ENCODE measurements at regions not wholly inside any gene's neighbourhood (a gene's known extent, or its start where the extent isn't known, plus 50 kb on each side); places are given as distances from the start of the nearest gene placed in this dataset.

GRCh38 chr5:54821445-54822323 lies 163.7 kb downstream of the ESM1 start:
- Histone ChIP-seq H3K27me3 (ENCODE audit: control insufficient read depth, insufficient read depth, low read length) (no peaks in the 10 kb centered on the region), H3K36me3 (ENCODE audit: control insufficient read depth, insufficient read depth, low read length) (no peaks in the 10 kb centered on the region), H3K27ac (ENCODE audit: low read length) (no peak overlapping the region), H3K4me1 (ENCODE audit: control insufficient read depth, insufficient read depth, low read length) (no peaks in the 10 kb centered on the region), H3K9me3 (ENCODE audit: control insufficient read depth, low read depth, low read length) (no peaks in the 10 kb centered on the region), H3K4me3 (ENCODE audit: low read length) (no peak overlapping the region)
- no peak for DNase-seq
- WGBS (ENCODE audit: insufficient coverage, low lambda C conversion rate), result 86% methylated on average over 1 of the region's 4 CpGs

GRCh38 chr5:54820346-54821134 lies 164.9 kb downstream of the ESM1 start:
- H3K9me3 ChIP-seq (ENCODE audit: control insufficient read depth, low read depth, low read length), result no peaks in the 10 kb centered on the region
- DNase-seq, result no peak
- no peaks in the 10 kb centered on the region for H3K4me1 ChIP-seq (ENCODE audit: control insufficient read depth, insufficient read depth, low read length)
- no peaks in the 10 kb centered on the region for H3K27me3 ChIP-seq (ENCODE audit: control insufficient read depth, insufficient read depth, low read length)
- WGBS (ENCODE audit: insufficient coverage, low lambda C conversion rate), result 67% methylated on average over 3 of the region's 3 CpGs
- no peaks in the 10 kb centered on the region for H3K36me3 ChIP-seq (ENCODE audit: control insufficient read depth, insufficient read depth, low read length)
- H3K4me3 ChIP-seq (ENCODE audit: low read length), result no peak overlapping the region
- H3K27ac ChIP-seq (ENCODE audit: low read length), result no peak overlapping the region

- H3K36me3 ChIP-seq (ENCODE audit: control insufficient read depth, insufficient read depth, low read length), result no peaks in the 10 kb centered on the region
- H3K9me3 ChIP-seq (ENCODE audit: control insufficient read depth, low read depth, low read length), result no peaks in the 10 kb centered on the region
- H3K4me1 ChIP-seq (ENCODE audit: control insufficient read depth, insufficient read depth, low read length), result no peaks in the 10 kb centered on the region
- H3K27ac ChIP-seq (ENCODE audit: low read length), result peak overlapping the region; percentile 45
- WGBS (ENCODE audit: insufficient coverage, low lambda C conversion rate), result no CpG with 5 or more reads among the region's 1 CpG
- DNase-seq, result peak; percentile 33 to 61
- no peak overlapping the region for H3K4me3 ChIP-seq (ENCODE audit: low read length)
- no peaks in the 10 kb centered on the region for H3K27me3 ChIP-seq (ENCODE audit: control insufficient read depth, insufficient read depth, low read length)
Observed at GRCh38 chr5:54807421-54807820, 178.0 kb downstream of the ESM1 start.

GRCh38 chr5:54804521-54804920 lies 180.9 kb downstream of the ESM1 start:
- WGBS (ENCODE audit: insufficient coverage, low lambda C conversion rate), result no CpG with 5 or more reads among the region's 2 CpGs

GRCh38 chr5:54804086-54804485 lies 181.3 kb downstream of the ESM1 start:
- no peak overlapping the region for H3K27ac ChIP-seq (ENCODE audit: low read length)
- H3K36me3 ChIP-seq (ENCODE audit: control insufficient read depth, insufficient read depth, low read length), result no peaks in the 10 kb centered on the region
- H3K27me3 ChIP-seq (ENCODE audit: control insufficient read depth, insufficient read depth, low read length), result no peaks in the 10 kb centered on the region
- no peak overlapping the region for H3K4me3 ChIP-seq (ENCODE audit: low read length)
- no peak for DNase-seq
- no peaks in the 10 kb centered on the region for H3K9me3 ChIP-seq (ENCODE audit: control insufficient read depth, low read depth, low read length)
- 70% methylated on average over 3 of the region's 3 CpGs for whole genome bisulfite sequencing (ENCODE audit: insufficient coverage, low lambda C conversion rate)
- H3K4me1 ChIP-seq (ENCODE audit: control insufficient read depth, insufficient read depth, low read length), result no peaks in the 10 kb centered on the region

More at GRCh38 chr5:54804521-54804920, 180.9 kb downstream of the ESM1 start:
- no peak overlapping the region for H3K4me3 ChIP-seq (ENCODE audit: low read length)
- H3K27me3 ChIP-seq (ENCODE audit: control insufficient read depth, insufficient read depth, low read length), result no peaks in the 10 kb centered on the region
- H3K27ac ChIP-seq (ENCODE audit: low read length), result no peak overlapping the region
- H3K4me1 ChIP-seq (ENCODE audit: control insufficient read depth, insufficient read depth, low read length), result no peaks in the 10 kb centered on the region
- no peak for DNase-seq
- H3K36me3 ChIP-seq (ENCODE audit: control insufficient read depth, insufficient read depth, low read length), result no peaks in the 10 kb centered on the region
- H3K9me3 ChIP-seq (ENCODE audit: control insufficient read depth, low read depth, low read length), result no peaks in the 10 kb centered on the region

DNA sequence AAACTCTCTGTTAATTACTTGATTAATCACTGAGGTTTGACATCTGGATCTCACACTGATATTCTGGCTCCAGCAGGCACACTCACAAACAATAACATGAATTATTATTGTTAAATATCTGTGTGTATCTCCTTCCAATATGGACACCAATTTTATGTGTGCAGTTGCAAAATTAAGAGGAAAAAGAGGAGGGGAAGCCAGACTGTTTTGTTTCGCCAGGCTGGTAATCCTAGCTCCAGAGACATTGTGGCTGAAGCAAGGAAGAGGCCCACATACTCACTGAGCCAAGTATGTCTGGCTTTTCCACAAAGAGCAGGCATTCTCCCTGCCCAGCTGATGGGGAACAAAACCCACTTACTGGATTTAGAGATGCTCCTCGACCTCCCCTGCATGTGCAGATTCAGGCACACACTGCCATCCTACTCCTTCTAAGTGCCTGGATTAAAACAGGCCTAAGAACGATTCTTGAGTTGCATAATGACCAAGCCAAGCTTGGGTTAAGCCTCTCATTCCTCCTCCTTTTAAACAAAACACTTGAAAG lies 181.9 kb downstream of the ESM1 start:
- Histone ChIP-seq H3K9me3 (ENCODE audit: control insufficient read depth, low read depth, low read length) (no peaks in the 10 kb centered on the region), H3K36me3 (ENCODE audit: control insufficient read depth, insufficient read depth, low read length) (no peaks in the 10 kb centered on the region), H3K4me3 (ENCODE audit: low read length) (no peak overlapping the region), H3K27me3 (ENCODE audit: control insufficient read depth, insufficient read depth, low read length) (no peaks in the 10 kb centered on the region), H3K27ac (ENCODE audit: low read length) (no peak overlapping the region), H3K4me1 (ENCODE audit: control insufficient read depth, insufficient read depth, low read length) (no peaks in the 10 kb centered on the region)
- no peak for DNase-seq
- WGBS (ENCODE audit: insufficient coverage, low lambda C conversion rate), result no CpG with 5 or more reads among the region's 3 CpGs

DNA sequence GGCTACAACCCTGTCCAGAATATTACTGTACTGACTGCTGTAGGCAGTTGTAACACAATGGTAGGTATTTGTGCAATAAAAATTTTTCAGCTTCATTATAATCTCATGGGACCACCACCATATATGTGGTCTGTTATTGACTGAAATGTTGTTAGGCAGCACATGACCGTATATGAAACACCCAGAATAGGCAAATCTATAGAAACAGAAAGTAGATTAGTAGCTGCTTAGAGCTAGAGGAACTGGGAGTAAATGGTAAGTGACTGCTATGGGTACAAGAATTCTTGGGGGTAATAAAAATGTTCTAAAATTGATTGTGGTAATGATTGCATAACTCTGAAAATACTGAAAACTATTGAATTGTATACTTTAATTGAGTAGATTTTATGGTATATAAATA lies 185.7 kb downstream of the ESM1 start:
- Histone ChIP-seq H3K4me3 (ENCODE audit: low read length) (no peak overlapping the region), H3K9me3 (ENCODE audit: control insufficient read depth, low read depth, low read length) (no peaks in the 10 kb centered on the region), H3K4me1 (ENCODE audit: control insufficient read depth, insufficient read depth, low read length) (no peaks in the 10 kb centered on the region), H3K27me3 (ENCODE audit: control insufficient read depth, insufficient read depth, low read length) (no peaks in the 10 kb centered on the region), H3K27ac (ENCODE audit: low read length) (no peak overlapping the region), H3K36me3 (ENCODE audit: control insufficient read depth, insufficient read depth, low read length) (no peaks in the 10 kb centered on the region)
- 78% methylated on average over 1 of the region's 1 CpG for WGBS (ENCODE audit: insufficient coverage, low lambda C conversion rate)
- no peak for DNase-seq

DNA sequence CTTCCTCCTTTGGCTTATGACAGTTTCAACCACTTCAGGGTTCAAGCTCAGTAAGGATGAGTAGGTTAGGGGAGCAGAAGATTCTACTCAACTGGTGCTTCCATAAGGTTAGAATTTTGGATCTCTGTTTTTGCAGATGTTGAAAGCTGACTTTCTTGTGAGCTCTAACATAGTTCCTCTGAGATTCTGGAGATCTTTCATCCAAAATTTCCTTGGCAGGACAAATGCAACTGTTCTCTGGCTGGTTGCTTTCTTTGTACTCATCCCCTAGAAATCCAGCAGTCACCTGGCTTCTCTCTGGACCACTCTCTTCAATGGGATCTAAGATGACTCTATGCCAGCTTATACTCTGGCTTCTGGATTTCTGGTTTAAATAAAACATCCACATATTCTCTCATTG lies 189.6 kb downstream of the ESM1 start:
- no peak for DNase-seq
- H3K27ac ChIP-seq (ENCODE audit: low read length), result no peak overlapping the region
- no peak overlapping the region for H3K4me3 ChIP-seq (ENCODE audit: low read length)
- no peaks in the 10 kb centered on the region for H3K27me3 ChIP-seq (ENCODE audit: control insufficient read depth, insufficient read depth, low read length)
- no peaks in the 10 kb centered on the region for H3K36me3 ChIP-seq (ENCODE audit: control insufficient read depth, insufficient read depth, low read length)
- no peaks in the 10 kb centered on the region for H3K9me3 ChIP-seq (ENCODE audit: control insufficient read depth, low read depth, low read length)
- no peaks in the 10 kb centered on the region for H3K4me1 ChIP-seq (ENCODE audit: control insufficient read depth, insufficient read depth, low read length)

DNA sequence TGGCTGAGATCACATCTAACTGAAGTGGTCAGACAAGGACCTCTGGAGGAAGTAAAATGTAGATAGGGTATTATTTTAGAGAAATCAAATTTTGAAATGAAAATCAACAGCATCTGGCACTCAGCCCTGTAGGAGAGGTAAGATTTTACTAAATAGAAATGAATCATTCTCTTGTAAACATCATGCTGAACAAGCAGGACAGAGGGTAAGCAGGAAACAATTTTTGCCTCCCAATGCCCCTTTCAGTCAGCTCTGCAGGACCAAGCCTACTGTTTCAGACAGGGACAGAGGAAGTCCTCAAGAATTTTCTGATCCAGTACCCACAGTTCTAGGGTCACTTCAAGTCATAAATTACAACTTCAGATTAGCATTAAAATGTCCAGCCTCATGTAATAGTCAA lies 190.1 kb downstream of the ESM1 start:
- H3K27me3 ChIP-seq (ENCODE audit: control insufficient read depth, insufficient read depth, low read length), result no peaks in the 10 kb centered on the region
- H3K4me1 ChIP-seq (ENCODE audit: control insufficient read depth, insufficient read depth, low read length), result no peaks in the 10 kb centered on the region
- no peak overlapping the region for H3K27ac ChIP-seq (ENCODE audit: low read length)
- H3K9me3 ChIP-seq (ENCODE audit: control insufficient read depth, low read depth, low read length), result no peaks in the 10 kb centered on the region
- H3K4me3 ChIP-seq (ENCODE audit: low read length), result no peak overlapping the region
- H3K36me3 ChIP-seq (ENCODE audit: control insufficient read depth, insufficient read depth, low read length), result no peaks in the 10 kb centered on the region
- no peak for DNase-seq

- Histone ChIP-seq H3K4me3 (ENCODE audit: low read length) (no peak overlapping the region), H3K27me3 (ENCODE audit: control insufficient read depth, insufficient read depth, low read length) (no peaks in the 10 kb centered on the region), H3K36me3 (ENCODE audit: control insufficient read depth, insufficient read depth, low read length) (no peaks in the 10 kb centered on the region), H3K27ac (ENCODE audit: low read length) (no peak overlapping the region), H3K4me1 (ENCODE audit: control insufficient read depth, insufficient read depth, low read length) (no peaks in the 10 kb centered on the region), H3K9me3 (ENCODE audit: control insufficient read depth, low read depth, low read length) (no peaks in the 10 kb centered on the region)
- no peak for DNase-seq
- WGBS (ENCODE audit: insufficient coverage, low lambda C conversion rate), result no CpG with 5 or more reads among the region's 7 CpGs
Observed at GRCh38 chr5:54794135-54794975, 191.0 kb downstream of the ESM1 start.

Data from large intestine (tissue), 3 donors.